22Rv1 (cell line): ENCODE measurements at regions not wholly inside any gene's neighbourhood (a gene's known extent, or its start where the extent isn't known, plus 50 kb on each side); places are given as distances from the start of the nearest gene placed in this dataset.

ENCODE experiments used
- H3K27ac ChIP-seq: fragments of 450-650 bp; 2 replicates; pipeline ENCODE4 v1.5.1; 2017
- ZFX ChIP-seq: fragments of 450-650 bp; IDR thresholded peaks from 2 replicates; pipeline ENCODE4 v1.6.1; 2017; ENCODE audit warnings: antibody characterized with exemption, borderline replicate concordance
- TF ChIP-seq, protein P1 (sequence below): fragments of 450-650 bp; IDR thresholded peaks from 2 replicates; pipeline ENCODE4 v1.5.1; 2017; ENCODE audit warnings: mild to moderate bottlenecking

- no peak overlapping the region for H3K27ac ChIP-seq
- no peak for TF ChIP-seq ZFX
- TF ChIP-seq, protein P1, sequence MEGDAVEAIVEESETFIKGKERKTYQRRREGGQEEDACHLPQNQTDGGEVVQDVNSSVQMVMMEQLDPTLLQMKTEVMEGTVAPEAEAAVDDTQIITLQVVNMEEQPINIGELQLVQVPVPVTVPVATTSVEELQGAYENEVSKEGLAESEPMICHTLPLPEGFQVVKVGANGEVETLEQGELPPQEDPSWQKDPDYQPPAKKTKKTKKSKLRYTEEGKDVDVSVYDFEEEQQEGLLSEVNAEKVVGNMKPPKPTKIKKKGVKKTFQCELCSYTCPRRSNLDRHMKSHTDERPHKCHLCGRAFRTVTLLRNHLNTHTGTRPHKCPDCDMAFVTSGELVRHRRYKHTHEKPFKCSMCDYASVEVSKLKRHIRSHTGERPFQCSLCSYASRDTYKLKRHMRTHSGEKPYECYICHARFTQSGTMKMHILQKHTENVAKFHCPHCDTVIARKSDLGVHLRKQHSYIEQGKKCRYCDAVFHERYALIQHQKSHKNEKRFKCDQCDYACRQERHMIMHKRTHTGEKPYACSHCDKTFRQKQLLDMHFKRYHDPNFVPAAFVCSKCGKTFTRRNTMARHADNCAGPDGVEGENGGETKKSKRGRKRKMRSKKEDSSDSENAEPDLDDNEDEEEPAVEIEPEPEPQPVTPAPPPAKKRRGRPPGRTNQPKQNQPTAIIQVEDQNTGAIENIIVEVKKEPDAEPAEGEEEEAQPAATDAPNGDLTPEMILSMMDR, result no peak
Measured at GRCh38 chr3:5874931-5875341, 687.4 kb downstream of the EDEM1 start.

GRCh38 chr3:5888851-5889250 is 701.3 kb downstream of the EDEM1 start:
- TF ChIP-seq, protein P1, result no peak
- no peak for TF ChIP-seq ZFX
- no peak overlapping the region for H3K27ac ChIP-seq

- no peak overlapping the region for H3K27ac ChIP-seq
- TF ChIP-seq ZFX, result no peak
- TF ChIP-seq, protein P1, result no peak
Measured at GRCh38 chr3:5889374-5889773, 701.9 kb downstream of the EDEM1 start.

- no peak overlapping the region for H3K27ac ChIP-seq
- TF ChIP-seq ZFX, result no peak
- TF ChIP-seq, protein P1, result no peak
Measured at GRCh38 chr3:5891711-5892110, 704.2 kb downstream of the EDEM1 start.

DNA sequence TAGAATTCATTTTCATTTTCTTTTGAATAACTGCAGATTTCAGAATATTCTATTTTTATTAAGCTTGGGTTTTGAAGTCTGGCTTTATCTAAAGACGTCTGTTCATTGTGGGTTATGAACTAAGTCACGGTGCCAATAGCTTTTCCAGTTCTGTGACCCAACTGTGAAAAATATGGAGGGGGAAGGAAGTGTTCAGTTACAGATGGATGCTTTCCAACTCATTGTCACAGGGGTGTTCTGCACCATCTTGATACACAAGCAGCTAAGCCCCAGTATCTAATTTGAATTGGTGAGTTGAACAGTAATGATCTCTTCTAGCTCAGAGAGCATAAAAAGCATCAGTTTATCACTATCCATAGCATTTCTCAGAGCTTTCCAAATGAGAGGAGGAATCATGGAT is 710.6 kb downstream of the EDEM1 start:
- TF ChIP-seq, protein P1, result no peak
- H3K27ac ChIP-seq, result no peak overlapping the region

GRCh38 chr3:5899014-5899761 is 711.7 kb downstream of the EDEM1 start:
- H3K27ac ChIP-seq, result no peak overlapping the region
- TF ChIP-seq, protein P1, result no peak
- no peak for TF ChIP-seq ZFX

- H3K27ac ChIP-seq, result no peak overlapping the region
- TF ChIP-seq, protein P1, result no peak
- no peak for TF ChIP-seq ZFX
Measured at GRCh38 chr3:5917932-5918331, 730.4 kb downstream of the EDEM1 start.
